ENCODE measurements at regions not wholly inside any gene's neighbourhood (a gene's known extent, or its start where the extent isn't known, plus 50 kb on each side); places are given as distances from the start of the nearest gene placed in this dataset.

DNA sequence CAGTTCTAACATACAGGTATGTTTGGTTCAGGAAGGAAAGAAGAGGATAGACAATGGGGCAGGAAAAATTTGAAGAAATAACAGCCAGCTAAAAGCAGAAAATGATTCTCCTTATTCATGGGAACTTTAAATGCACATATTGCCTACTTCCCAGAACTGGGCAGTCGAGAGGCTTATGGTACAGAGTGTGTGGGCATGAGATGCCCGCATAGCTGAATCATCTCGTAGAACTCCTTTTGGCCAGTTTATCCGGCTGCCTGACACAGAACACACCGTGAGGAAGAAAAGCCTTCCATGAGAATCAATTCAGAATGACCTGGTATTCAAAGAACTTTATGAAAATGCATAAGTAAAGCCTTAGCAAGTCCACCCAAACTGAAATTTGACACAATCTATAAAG is 471.6 kb downstream of the SH2D4B start (continued):
- TF ChIP-seq JUN (IDR thresholded peaks at IDR 0.05; ENCODE audit: low read depth, low read length): no peak

- Histone ChIP-seq H3K79me1 (ENCODE audit: low read depth, low read length) (no peaks in the 10 kb centered on the region), H3K18ac (ENCODE audit: extremely low read depth, low read length) (no peak overlapping the region), H2AK5ac (ENCODE audit: low read depth, low read length) (no peak overlapping the region), H3K56ac (replicated peaks; ENCODE audit: insufficient read length, low read depth, low read length) (no peak overlapping the region), H2BK120ac (replicated peaks; ENCODE audit: low read depth, low read length) (no peak overlapping the region), H3K9ac (replicated peaks in 1 of 4; ENCODE audit: extremely low read depth in 1 of 4, low read depth in 3 of 4, low read length in 3 of 4) (no peak overlapping the region), H3K4me1 (replicated peaks in 1 of 4; ENCODE audit: control insufficient read depth in 3 of 4, insufficient read depth in 4 of 4, low read length in 3 of 4) (no peaks in the 10 kb centered on the region), H2BK12ac (ENCODE audit: low read depth, low read length) (no peak overlapping the region), H3K79me2 (ENCODE audit: control insufficient read depth in 1 of 2, insufficient read depth in 2 of 2, low read length in 2 of 2) (no peaks in the 10 kb centered on the region), H3K9me3 (ENCODE audit: insufficient read depth in 2 of 2, low read depth in 1 of 2, low read length in 1 of 2) (no peaks in the 10 kb centered on the region), H3K4me2 (ENCODE audit: insufficient read depth in 1 of 2, low read depth in 2 of 2, low read length in 2 of 2) (no peak overlapping the region), H2BK15ac (ENCODE audit: low read length) (no peak overlapping the region), H4K20me1 (replicated peaks in 1 of 2; ENCODE audit: control insufficient read depth in 1 of 2, insufficient read depth in 2 of 2, low read length in 2 of 2) (no peaks in the 10 kb centered on the region), H3K14ac (ENCODE audit: insufficient read length) (no peak overlapping the region), H2BK20ac (ENCODE audit: low read length) (no peak overlapping the region), H2AFZ (ENCODE audit: low read length) (no peak overlapping the region), H4K91ac (replicated peaks; ENCODE audit: insufficient read length, low read length) (no peak overlapping the region), H3K27me3 (replicated peaks in 1 of 4; ENCODE audit: control insufficient read depth in 3 of 4, extremely low read depth in 1 of 4, insufficient read depth in 3 of 4, low read length in 3 of 4) (no peaks in the 10 kb centered on the region), H4K5ac (ENCODE audit: insufficient read length, low read depth, low read length) (no peak overlapping the region), H3K4me3 (ENCODE audit: extremely low read depth in 1 of 4, insufficient read depth in 2 of 4, low read depth in 3 of 4, low read length in 4 of 4) (no peak overlapping the region), H3K27ac (ENCODE audit: low read depth, low read length) (no peak overlapping the region), H2BK5ac (ENCODE audit: low read depth, low read length) (no peak overlapping the region), H3K23me2 (ENCODE audit: low read depth, low read length) (no peaks in the 10 kb centered on the region), H3K36me3 (ENCODE audit: control insufficient read depth in 2 of 4, insufficient read depth in 4 of 4, low read length in 3 of 4) (no peaks in the 10 kb centered on the region), H3K4ac (replicated peaks; ENCODE audit: insufficient read length, low read depth, low read length) (no peak overlapping the region), H3K23ac (ENCODE audit: insufficient read length) (no peak overlapping the region), H4K8ac (ENCODE audit: extremely low read depth, insufficient read depth, low read length) (no peak overlapping the region)
- ChIA-PET POLR2A (ENCODE audit: partially characterized antibody) (no interaction called here), CTCF (ENCODE audit: partially characterized antibody) (interaction anchor here (0.5 to 1.9 kb wide), 4 partner anchors 54 to 418 kb away, joined by 3 to 11 read pairs (median 3); no protein-coding TSS in a partner anchor)
- DNase-seq (ENCODE audit: low read depth in 1 of 2, low spot score in 2 of 2) (no peak), FAIRE-seq (no peak)
- TF ChIP-seq NRF1 (IDR thresholded peaks at IDR 0.05; ENCODE audit: low read depth, low read length): no peak
- no peak for TF ChIP-seq SAP30 (IDR thresholded peaks at IDR 0.05; ENCODE audit: insufficient read depth, insufficient replicate concordance, low read length)
- no peak for TF ChIP-seq SIX5 (IDR thresholded peaks at IDR 0.05; ENCODE audit: low read depth, low read length)
- no peak for TF ChIP-seq JUN (IDR thresholded peaks at IDR 0.05; ENCODE audit: low read depth, low read length)
- 83% methylated on average over 5 of the region's 5 CpGs; no CpG with 5 or more reads in 1 of the 2 experiments for WGBS, 2 experiments (ENCODE audit: extremely low coverage in 1 of 2, insufficient coverage in 1 of 2, insufficient read length in 1 of 2, insufficient replicate concordance in 2 of 2, low coverage in 1 of 2, low lambda C conversion rate in 2 of 2, missing lambda C conversion rate in 1 of 2)
Observed at GRCh38 chr10:81013771-81014170, 476.1 kb downstream of the SH2D4B start.
